ENCODE measurements at regions not wholly inside any gene's neighbourhood (a gene's known extent, or its start where the extent isn't known, plus 50 kb on each side); places are given as distances from the start of the nearest gene placed in this dataset.
A peak's percentile ranks its signal among the peaks of the same experiment; 100 is the strongest.

- Histone ChIP-seq H3K27me3 (replicated peaks in 1 of 2; ENCODE audit: control insufficient read depth in 2 of 2, extremely low read depth in 1 of 2, insufficient read depth in 2 of 2, low read length in 1 of 2) (no peaks in the 10 kb centered on the region), H3K36me3 (ENCODE audit: control insufficient read depth in 2 of 2, extremely low read depth in 1 of 2, insufficient read depth in 1 of 2, low read length in 1 of 2) (no peaks in the 10 kb centered on the region), H3K9me3 (no peaks in the 10 kb centered on the region), H3K4me1 (ENCODE audit: control insufficient read depth in 1 of 2, extremely low read depth in 1 of 2, insufficient read depth in 2 of 2, low read length in 2 of 2) (peaks cover 0 to 45% of the 10 kb centered on the region in 2 experiments), H3K27ac (ENCODE audit: low read length) (no peak overlapping the region), H3K4me3 (ENCODE audit: control insufficient read depth in 1 of 2, extremely low read depth in 1 of 2, low read length in 1 of 2) (no peak overlapping the region)
- ChIA-PET CTCF (no interaction called here), POLR2A (no interaction called here)
- H3K4me1 Mint-ChIP-seq, result peaks cover 19 to 44% (median 34%) of the 10 kb centered on the region in 3 donors
- H3K4me3 Mint-ChIP-seq, result no peak overlapping the region
- DNase-seq (no peak), ATAC-seq (replicated peaks in 1 of 4) (no peak)
- H3K27ac Mint-ChIP-seq, result peak overlapping the region in 1 of 2 donors; percentile 2
- H3K36me3 Mint-ChIP-seq, result no peaks in the 10 kb centered on the region
- H3K9me3 Mint-ChIP-seq, result no peaks in the 10 kb centered on the region
- 67% methylated on average over 3 of the region's 6 CpGs for WGBS (ENCODE audit: insufficient coverage)
- no peaks in the 10 kb centered on the region for H3K27me3 Mint-ChIP-seq
Measured at GRCh38 chr11:45089676-45090499, 56.6 kb upstream of the PRDM11 start.

- Histone ChIP-seq H3K4me1 (ENCODE audit: control insufficient read depth in 1 of 2, extremely low read depth in 1 of 2, insufficient read depth in 2 of 2, low read length in 2 of 2) (peaks cover 0 to 51% of the 10 kb centered on the region in 2 experiments), H3K9me3 (no peaks in the 10 kb centered on the region), H3K4me3 (ENCODE audit: control insufficient read depth in 1 of 2, extremely low read depth in 1 of 2, low read length in 1 of 2) (no peak overlapping the region), H3K36me3 (ENCODE audit: control insufficient read depth in 2 of 2, extremely low read depth in 1 of 2, insufficient read depth in 1 of 2, low read length in 1 of 2) (no peaks in the 10 kb centered on the region), H3K27me3 (replicated peaks in 1 of 2; ENCODE audit: control insufficient read depth in 2 of 2, extremely low read depth in 1 of 2, insufficient read depth in 2 of 2, low read length in 1 of 2) (no peaks in the 10 kb centered on the region), H3K27ac (ENCODE audit: low read length) (no peak overlapping the region)
- DNase-seq, result no peak
- peak overlapping the region in 1 of 2 donors; percentile 3 for H3K27ac Mint-ChIP-seq
- peaks cover 19 to 47% (median 34%) of the 10 kb centered on the region in 3 donors for H3K4me1 Mint-ChIP-seq
- H3K36me3 Mint-ChIP-seq, result no peaks in the 10 kb centered on the region
- POLR2A ChIA-PET, result no interaction called here
- CTCF ChIA-PET, result interaction anchor here in 1 of 2 donors (0.6 kb wide), 1 partner anchor 10 kb away, joined by 3 read pairs; no protein-coding TSS in a partner anchor
- H3K9me3 Mint-ChIP-seq, result no peaks in the 10 kb centered on the region
- ATAC-seq (replicated peaks in 1 of 4), result no peak
- no peak overlapping the region for H3K4me3 Mint-ChIP-seq
- H3K27me3 Mint-ChIP-seq, result no peaks in the 10 kb centered on the region
- WGBS (ENCODE audit: insufficient coverage), result 86% methylated on average over 3 of the region's 3 CpGs
Measured at GRCh38 chr11:45090607-45091006, 55.8 kb upstream of the PRDM11 start.

GRCh38 chr11:45091563-45092403, 54.7 kb upstream of the PRDM11 start:
- Mint-ChIP-seq H3K4me1 (peaks cover 19 to 43% (median 34%) of the 10 kb centered on the region in 3 donors), H3K36me3 (no peaks in the 10 kb centered on the region), H3K9me3 (no peaks in the 10 kb centered on the region), H3K27ac (peak overlapping the region in 1 of 2 donors; percentile 12), H3K4me3 (no peak overlapping the region), H3K27me3 (peaks cover 0 to 3% of the 10 kb centered on the region in 2 donors)
- no peaks in the 10 kb centered on the region for H3K27me3 ChIP-seq (replicated peaks in 1 of 2; ENCODE audit: control insufficient read depth in 2 of 2, extremely low read depth in 1 of 2, insufficient read depth in 2 of 2, low read length in 1 of 2)
- ChIA-PET CTCF (interaction anchor here in 1 of 2 donors (0.7 kb wide), 1 partner anchor 155 kb away, joined by 3 read pairs; no protein-coding TSS in a partner anchor), POLR2A (interaction anchor here in 1 of 2 donors (0.6 kb wide), 1 partner anchor 1683 kb away, joined by 4 read pairs; no protein-coding TSS in a partner anchor)
- no peak overlapping the region for H3K4me3 ChIP-seq (ENCODE audit: control insufficient read depth in 1 of 2, extremely low read depth in 1 of 2, low read length in 1 of 2)
- ATAC-seq (replicated peaks in 1 of 4), result no peak
- no peaks in the 10 kb centered on the region for H3K9me3 ChIP-seq
- DNase-seq, result no peak
- peaks cover 0 to 41% of the 10 kb centered on the region in 2 experiments for H3K4me1 ChIP-seq (ENCODE audit: control insufficient read depth in 1 of 2, extremely low read depth in 1 of 2, insufficient read depth in 2 of 2, low read length in 2 of 2)
- H3K27ac ChIP-seq (ENCODE audit: low read length), result no peak overlapping the region
- no peaks in the 10 kb centered on the region for H3K36me3 ChIP-seq (ENCODE audit: control insufficient read depth in 2 of 2, extremely low read depth in 1 of 2, insufficient read depth in 1 of 2, low read length in 1 of 2)
- WGBS (ENCODE audit: insufficient coverage), result 59% methylated on average over 6 of the region's 11 CpGs

- Mint-ChIP-seq H3K4me3 (no peak overlapping the region), H3K36me3 (no peaks in the 10 kb centered on the region), H3K9me3 (no peaks in the 10 kb centered on the region), H3K27ac (no peak overlapping the region), H3K4me1 (peaks cover 19 to 38% (median 34%) of the 10 kb centered on the region in 3 donors), H3K27me3 (peaks cover 0 to 3% of the 10 kb centered on the region in 2 donors)
- no peaks in the 10 kb centered on the region for H3K27me3 ChIP-seq (replicated peaks in 1 of 2; ENCODE audit: control insufficient read depth in 2 of 2, extremely low read depth in 1 of 2, insufficient read depth in 2 of 2, low read length in 1 of 2)
- DNase-seq, result no peak
- no peak overlapping the region for H3K27ac ChIP-seq (ENCODE audit: low read length)
- no peaks in the 10 kb centered on the region for H3K9me3 ChIP-seq
- H3K4me3 ChIP-seq (ENCODE audit: control insufficient read depth in 1 of 2, extremely low read depth in 1 of 2, low read length in 1 of 2), result no peak overlapping the region
- ChIA-PET CTCF (no interaction called here), POLR2A (no interaction called here)
- no peaks in the 10 kb centered on the region for H3K36me3 ChIP-seq (ENCODE audit: control insufficient read depth in 2 of 2, extremely low read depth in 1 of 2, insufficient read depth in 1 of 2, low read length in 1 of 2)
- H3K4me1 ChIP-seq (ENCODE audit: control insufficient read depth in 1 of 2, extremely low read depth in 1 of 2, insufficient read depth in 2 of 2, low read length in 2 of 2), result peaks cover 0 to 39% of the 10 kb centered on the region in 2 experiments
- no CpG with 5 or more reads among the region's 5 CpGs for WGBS (ENCODE audit: insufficient coverage)
- ATAC-seq (replicated peaks in 1 of 4), result no peak
Measured at GRCh38 chr11:45092404-45092785, 54.0 kb upstream of the PRDM11 start.

- ChIA-PET CTCF (interaction anchor here (0.5 to 1.7 kb wide), 3 partner anchors 10 to 157 kb away, joined by 3 to 4 read pairs (median 3); no protein-coding TSS in a partner anchor), POLR2A (no interaction called here)
- Histone ChIP-seq H3K27ac (ENCODE audit: low read length) (no peak overlapping the region), H3K4me3 (ENCODE audit: control insufficient read depth in 1 of 2, extremely low read depth in 1 of 2, low read length in 1 of 2) (no peak overlapping the region), H3K27me3 (replicated peaks in 1 of 2; ENCODE audit: control insufficient read depth in 2 of 2, extremely low read depth in 1 of 2, insufficient read depth in 2 of 2, low read length in 1 of 2) (peaks cover 0 to 4% of the 10 kb centered on the region in 2 experiments), H3K4me1 (ENCODE audit: control insufficient read depth in 1 of 2, extremely low read depth in 1 of 2, insufficient read depth in 2 of 2, low read length in 2 of 2) (peaks cover 0 to 39% of the 10 kb centered on the region in 2 experiments), H3K36me3 (ENCODE audit: control insufficient read depth in 2 of 2, extremely low read depth in 1 of 2, insufficient read depth in 1 of 2, low read length in 1 of 2) (no peaks in the 10 kb centered on the region), H3K9me3 (no peaks in the 10 kb centered on the region)
- H3K9me3 Mint-ChIP-seq, result no peaks in the 10 kb centered on the region
- H3K36me3 Mint-ChIP-seq, result no peaks in the 10 kb centered on the region
- H3K27me3 Mint-ChIP-seq, result peaks cover 3% of the 10 kb centered on the region in 2 donors
- DNase-seq, result peak in 17 of 35 experiments; percentile 9 to 61 (median 32)
- H3K27ac Mint-ChIP-seq, result peak overlapping the region; percentile 50 to 65
- 58% methylated on average over 9 of the region's 15 CpGs for WGBS (ENCODE audit: insufficient coverage)
- no peak overlapping the region for H3K4me3 Mint-ChIP-seq
- H3K4me1 Mint-ChIP-seq, result peaks cover 19 to 35% (median 34%) of the 10 kb centered on the region in 3 donors
- peak; percentile 40 to 72 (median 47) for ATAC-seq (replicated peaks in 1 of 4)
Measured at GRCh38 chr11:45092901-45093760, 53.3 kb upstream of the PRDM11 start.

Measured in T-cell (primary cell).